ENCODE measurements at regions not wholly inside any gene's neighbourhood (a gene's known extent, or its start where the extent isn't known, plus 50 kb on each side); places are given as distances from the start of the nearest gene placed in this dataset.

DNA sequence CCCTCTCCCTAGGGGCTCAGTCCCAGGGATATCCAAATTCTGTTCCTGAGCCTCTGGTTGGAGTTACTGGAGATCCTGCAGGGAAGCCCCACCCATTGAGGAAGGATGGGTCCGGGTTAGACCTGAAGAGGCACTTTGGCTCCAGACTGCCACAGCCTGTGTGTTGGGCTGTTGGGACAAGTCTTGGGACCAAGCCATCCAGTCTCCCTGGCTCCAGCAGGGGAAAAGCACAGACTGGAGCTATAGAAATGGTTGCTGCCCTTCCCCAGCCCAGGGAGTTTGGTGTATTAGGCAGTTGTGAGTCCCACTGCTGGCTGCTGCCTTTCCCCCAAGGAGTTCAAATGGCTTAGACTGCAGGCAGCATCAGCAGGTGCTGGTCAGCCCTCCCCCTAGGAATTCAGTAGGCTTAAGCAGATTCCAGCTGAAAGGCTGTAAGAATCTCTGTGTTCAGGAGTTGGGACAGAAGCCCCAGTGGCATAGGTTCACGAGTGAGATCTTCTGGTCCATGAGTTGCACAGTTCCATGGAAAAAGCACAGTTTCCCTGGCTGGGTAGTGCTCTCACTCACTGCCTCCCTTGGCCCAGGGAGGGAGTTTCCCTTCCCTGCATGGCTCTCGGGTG lies 344.0 kb upstream of the EPHA5 start:
- intact Hi-C loops (cut with micrococcal nuclease; ENCODE audit: unreplicated experiment), result no loop called here
- no TSS peak for BruUV-seq (replicated peaks)
- Histone ChIP-seq H3K9me3 (ENCODE audit: low read length) (peaks cover 44% of the 10 kb centered on the region; the same call in 1 of the 2 replicates), H3K9ac (ENCODE audit: insufficient read depth, low read depth, low read length) (no peak overlapping the region), H3K4me2 (ENCODE audit: low read depth, low read length) (no peak overlapping the region), H3K36me3 (replicated peaks in 1 of 2; ENCODE audit: control insufficient read depth in 1 of 2, insufficient read depth in 2 of 2, low read length in 2 of 2) (no peaks in the 10 kb centered on the region), H3K79me2 (ENCODE audit: insufficient read depth, low read length) (peaks cover 41% of the 10 kb centered on the region), H3K4me3 (replicated peaks in 1 of 3; ENCODE audit: insufficient read depth in 1 of 3, low read depth in 2 of 3, low read length in 3 of 3) (no peak overlapping the region), H3K27me3 (ENCODE audit: control insufficient read depth in 1 of 2, insufficient read depth in 2 of 2, low read length in 2 of 2) (no peaks in the 10 kb centered on the region), H3K27ac (ENCODE audit: extremely low read length, insufficient read depth, low read length) (no peak overlapping the region), H2AFZ (ENCODE audit: low read length) (no peak overlapping the region), H3K4me1 (ENCODE audit: insufficient read depth, low read length) (peaks cover 20% of the 10 kb centered on the region), H4K20me1 (ENCODE audit: insufficient read depth, low read length) (0 out of 2 replicates have a peak, but pooled peaks cover 5% of the 10 kb centered on the region)
- ChIA-PET CTCF (ENCODE audit: low intra/inter-chr PET ratio, low total read pairs) (no interaction called here), POLR2A (interaction anchor here (2.5 kb wide), 1 partner anchor 15 kb away, joined by 13 read pairs; no protein-coding TSS in a partner anchor)
- no peak for FAIRE-seq
- peak; percentile 85 for ATAC-seq
- peak; percentile 16 for DNase-seq (ENCODE audit: low spot score)
- peak; percentile 97 for TF ChIP-seq TEAD3 (CRISPR knock-in tag; optimal IDR thresholded peaks at IDR 0.05; ENCODE audit: borderline replicate concordance)
- peak; percentile 76; the same call in 1 of the 2 replicates for TF ChIP-seq MAZ (IDR thresholded peaks at IDR 0.05; ENCODE audit: borderline replicate concordance, low read depth, low read length)
- TF ChIP-seq MAZ (CRISPR knock-in tag; IDR thresholded peaks at IDR 0.05; ENCODE audit: low read depth), result no peak
- TF ChIP-seq, protein P1, sequence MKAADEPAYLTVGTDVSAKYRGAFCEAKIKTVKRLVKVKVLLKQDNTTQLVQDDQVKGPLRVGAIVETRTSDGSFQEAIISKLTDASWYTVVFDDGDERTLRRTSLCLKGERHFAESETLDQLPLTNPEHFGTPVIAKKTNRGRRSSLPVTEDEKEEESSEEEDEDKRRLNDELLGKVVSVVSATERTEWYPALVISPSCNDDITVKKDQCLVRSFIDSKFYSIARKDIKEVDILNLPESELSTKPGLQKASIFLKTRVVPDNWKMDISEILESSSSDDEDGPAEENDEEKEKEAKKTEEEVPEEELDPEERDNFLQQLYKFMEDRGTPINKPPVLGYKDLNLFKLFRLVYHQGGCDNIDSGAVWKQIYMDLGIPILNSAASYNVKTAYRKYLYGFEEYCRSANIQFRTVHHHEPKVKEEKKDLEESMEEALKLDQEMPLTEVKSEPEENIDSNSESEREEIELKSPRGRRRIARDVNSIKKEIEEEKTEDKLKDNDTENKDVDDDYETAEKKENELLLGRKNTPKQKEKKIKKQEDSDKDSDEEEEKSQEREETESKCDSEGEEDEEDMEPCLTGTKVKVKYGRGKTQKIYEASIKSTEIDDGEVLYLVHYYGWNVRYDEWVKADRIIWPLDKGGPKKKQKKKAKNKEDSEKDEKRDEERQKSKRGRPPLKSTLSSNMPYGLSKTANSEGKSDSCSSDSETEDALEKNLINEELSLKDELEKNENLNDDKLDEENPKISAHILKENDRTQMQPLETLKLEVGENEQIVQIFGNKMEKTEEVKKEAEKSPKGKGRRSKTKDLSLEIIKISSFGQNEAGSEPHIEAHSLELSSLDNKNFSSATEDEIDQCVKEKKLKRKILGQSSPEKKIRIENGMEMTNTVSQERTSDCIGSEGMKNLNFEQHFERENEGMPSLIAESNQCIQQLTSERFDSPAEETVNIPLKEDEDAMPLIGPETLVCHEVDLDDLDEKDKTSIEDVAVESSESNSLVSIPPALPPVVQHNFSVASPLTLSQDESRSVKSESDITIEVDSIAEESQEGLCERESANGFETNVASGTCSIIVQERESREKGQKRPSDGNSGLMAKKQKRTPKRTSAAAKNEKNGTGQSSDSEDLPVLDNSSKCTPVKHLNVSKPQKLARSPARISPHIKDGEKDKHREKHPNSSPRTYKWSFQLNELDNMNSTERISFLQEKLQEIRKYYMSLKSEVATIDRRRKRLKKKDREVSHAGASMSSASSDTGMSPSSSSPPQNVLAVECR (CRISPR knock-in tag; IDR thresholded peaks at IDR 0.05; ENCODE audit: borderline replicate concordance), result no peak
- no peak for TF ChIP-seq ONECUT2 (CRISPR knock-in tag; IDR thresholded peaks at IDR 0.05)
- WGBS (ENCODE audit: low lambda C conversion rate), result 17% methylated on average over 3 of the region's 3 CpGs
- in situ Hi-C loops (cut with HindIII; ENCODE audit: extremely low pct_ligation_motif_present, low pct_unique_long_range_greater_than_20kb), result no loop called here

Data from HepG2 (cell line).